HG03521 (cell line): ENCODE measurements at regions not wholly inside any gene's neighbourhood (a gene's known extent, or its start where the extent isn't known, plus 50 kb on each side); places are given as distances from the start of the nearest gene placed in this dataset.
A peak's percentile ranks its signal among the peaks of the same experiment; 100 is the strongest.

Source experiments
- ATAC-seq: cut with Tn5 transposase; IDR thresholded peaks from one replicate; pipeline ENCODE4 v1.9.1; 2021; ENCODE audit warnings: mild to moderate bottlenecking, moderate library complexity; ENCODE audit not compliant: unreplicated experiment

DNA sequence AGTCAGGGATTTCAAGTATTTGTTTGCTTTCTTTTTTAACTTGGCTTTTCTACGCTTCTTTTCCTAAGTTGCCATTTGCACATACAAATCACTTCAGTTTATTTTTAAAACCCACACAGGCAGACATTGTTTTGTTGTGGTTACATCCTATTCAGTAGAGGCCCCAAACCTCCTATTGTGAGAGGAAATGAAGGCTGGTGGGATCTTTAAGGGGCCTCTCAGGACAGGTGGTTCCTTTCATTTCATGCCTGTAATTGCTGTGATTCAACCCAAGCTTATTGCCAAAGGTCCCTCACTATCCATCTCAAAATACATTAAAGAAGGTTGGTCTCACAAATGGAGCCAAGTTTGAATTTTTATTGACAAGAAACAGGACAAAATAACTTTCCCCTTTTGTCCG is 257.1 kb downstream of the ADAMTS20 start:
- no peak for ATAC-seq

DNA sequence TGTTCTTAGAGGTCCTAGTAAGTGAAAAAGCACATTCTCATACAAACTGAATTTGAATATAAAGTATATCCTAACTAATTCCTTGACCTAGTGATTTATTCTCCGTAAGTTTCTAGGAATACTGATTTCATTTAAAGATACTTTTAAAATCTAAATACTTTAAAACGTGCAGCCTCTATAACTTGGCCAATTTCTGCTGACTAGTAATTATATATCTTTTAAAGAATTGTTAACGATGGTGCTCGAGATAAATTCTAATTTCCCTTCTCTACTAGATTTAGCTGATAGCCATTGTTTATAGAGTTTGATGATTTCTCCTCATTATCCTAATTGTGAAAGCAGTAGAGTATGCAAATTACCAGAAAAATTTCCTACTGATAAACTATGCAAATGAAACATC is 257.9 kb downstream of the ADAMTS20 start:
- no peak for ATAC-seq

DNA sequence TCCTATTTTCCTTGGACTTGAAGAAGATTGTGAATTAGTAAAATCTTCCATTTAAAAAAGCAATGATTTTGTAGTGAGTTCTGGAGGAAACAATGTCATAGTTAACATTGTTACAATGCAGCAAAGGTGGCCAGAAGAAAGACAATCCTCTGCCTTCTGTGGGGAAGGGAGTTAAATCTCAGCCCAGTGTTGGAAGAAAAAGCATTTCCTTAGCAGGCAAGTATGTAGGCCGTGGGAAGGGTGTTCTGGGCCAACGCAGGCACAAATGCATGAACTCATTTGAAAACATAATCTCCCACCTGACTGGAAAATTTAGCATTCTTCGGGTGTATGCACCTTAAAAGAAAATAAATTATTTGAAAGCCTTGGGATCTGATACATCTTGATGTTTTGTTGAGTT is 258.6 kb downstream of the ADAMTS20 start:
- ATAC-seq = no peak

DNA sequence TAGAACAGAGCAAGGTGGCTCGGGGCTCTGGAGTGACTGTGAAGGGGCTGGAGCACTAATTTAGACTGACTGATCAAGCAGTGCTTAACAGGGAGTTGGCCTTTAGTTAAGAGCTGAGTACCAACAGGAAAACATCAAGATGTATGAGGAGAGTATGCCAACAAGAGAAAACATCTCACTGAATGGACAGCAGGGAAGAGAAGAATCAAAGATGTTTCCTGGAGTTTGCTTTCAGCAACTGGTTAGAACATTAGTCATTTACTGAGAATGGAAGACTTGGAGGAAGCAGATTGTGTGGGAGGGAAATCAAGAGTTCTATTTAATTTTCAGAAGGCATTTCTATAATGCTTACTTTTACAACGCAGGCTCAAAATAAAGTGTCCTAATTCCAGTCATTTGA is 259.3 kb downstream of the ADAMTS20 start:
- ATAC-seq = no peak

DNA sequence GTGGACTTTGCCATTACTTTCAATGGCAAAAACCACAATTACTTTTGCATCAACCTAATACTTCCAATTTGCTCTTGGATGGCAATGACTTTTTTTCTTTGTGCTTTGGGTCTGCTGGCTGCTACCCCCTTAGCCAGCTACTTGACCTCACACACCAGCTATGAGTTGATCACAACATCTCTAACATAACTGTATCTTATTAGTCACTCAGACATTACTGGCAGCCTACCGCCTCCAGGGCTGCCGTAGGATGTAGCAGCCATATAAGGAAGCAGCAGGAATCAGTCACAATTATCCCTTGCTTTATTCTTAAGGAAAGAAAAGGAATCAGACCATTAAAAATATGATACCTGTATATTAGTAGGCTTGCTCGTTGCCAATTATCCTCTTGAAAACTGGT is 260.5 kb downstream of the ADAMTS20 start:
- ATAC-seq = no peak

DNA sequence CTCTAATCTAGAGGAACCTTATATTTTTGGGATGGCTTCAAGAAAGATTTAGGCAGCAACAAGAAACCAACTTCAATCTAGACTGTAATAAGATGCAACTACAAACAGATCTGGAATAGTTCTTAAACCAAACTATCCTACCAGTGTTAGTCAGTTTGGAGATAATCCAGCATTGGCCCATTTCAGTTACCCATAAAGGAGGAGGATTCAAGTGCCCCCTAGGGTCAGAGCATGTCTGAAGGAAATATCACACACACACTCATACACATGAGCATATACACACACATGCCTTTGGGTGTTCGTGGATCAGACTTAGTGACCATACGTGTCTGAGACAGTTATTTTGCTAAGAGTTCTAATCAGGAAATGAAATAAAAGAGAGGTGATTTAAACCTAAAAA is 261.2 kb downstream of the ADAMTS20 start:
- ATAC-seq = no peak

DNA sequence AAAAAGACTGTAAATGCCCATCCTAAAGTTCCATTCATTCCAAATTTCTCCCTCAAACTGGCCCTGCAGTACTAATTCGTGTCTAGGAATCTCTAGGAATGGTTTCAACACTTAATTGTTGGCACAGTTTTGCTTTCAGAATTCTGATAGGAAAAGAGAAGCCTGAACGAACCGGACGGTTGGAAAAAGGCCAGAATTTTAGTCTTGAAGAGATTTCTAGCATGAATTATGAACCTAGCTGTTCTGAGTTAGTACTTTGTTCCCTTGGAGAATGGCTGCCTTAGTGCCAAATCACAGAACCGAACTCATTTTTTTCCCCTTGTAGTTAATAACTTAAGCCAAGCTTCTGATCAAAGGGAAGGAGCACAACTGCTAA is 262.6 kb downstream of the ADAMTS20 start:
- ATAC-seq = no peak

DNA sequence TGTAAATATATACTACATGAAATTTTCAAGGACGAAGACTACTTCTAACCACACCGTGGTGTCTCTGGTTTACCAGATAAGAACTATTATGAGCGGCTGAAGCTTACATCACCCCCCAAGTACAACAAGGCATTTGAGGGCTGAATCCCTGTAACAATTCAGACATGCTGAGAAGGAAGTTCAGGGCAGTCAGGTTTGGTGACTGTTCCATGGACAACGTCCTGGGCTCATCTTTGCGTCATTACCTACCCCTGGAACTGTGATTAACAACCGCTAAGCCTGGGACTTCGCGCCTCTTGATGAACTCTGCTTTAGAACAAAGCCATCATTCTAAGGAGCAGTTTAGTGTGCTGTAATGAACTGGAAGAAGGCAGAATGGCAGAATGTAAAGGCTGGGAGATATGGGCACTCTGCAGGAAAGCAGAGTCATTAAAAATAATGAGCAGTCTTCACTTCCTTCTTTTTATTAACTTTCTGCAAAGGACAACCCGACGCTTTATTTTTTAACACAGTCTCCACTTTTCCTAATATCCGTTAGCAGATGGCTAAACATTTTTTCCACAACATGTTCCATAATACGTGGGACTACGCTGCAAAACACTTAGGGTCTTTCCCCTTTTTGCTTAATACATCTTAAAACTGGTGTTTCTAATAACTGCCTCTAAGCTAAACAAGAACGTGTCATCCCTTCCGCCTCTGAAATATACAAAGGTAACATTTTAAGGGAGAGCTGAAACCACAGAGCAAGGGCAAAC is 263.2 kb downstream of the ADAMTS20 start:
- no peak for ATAC-seq

DNA sequence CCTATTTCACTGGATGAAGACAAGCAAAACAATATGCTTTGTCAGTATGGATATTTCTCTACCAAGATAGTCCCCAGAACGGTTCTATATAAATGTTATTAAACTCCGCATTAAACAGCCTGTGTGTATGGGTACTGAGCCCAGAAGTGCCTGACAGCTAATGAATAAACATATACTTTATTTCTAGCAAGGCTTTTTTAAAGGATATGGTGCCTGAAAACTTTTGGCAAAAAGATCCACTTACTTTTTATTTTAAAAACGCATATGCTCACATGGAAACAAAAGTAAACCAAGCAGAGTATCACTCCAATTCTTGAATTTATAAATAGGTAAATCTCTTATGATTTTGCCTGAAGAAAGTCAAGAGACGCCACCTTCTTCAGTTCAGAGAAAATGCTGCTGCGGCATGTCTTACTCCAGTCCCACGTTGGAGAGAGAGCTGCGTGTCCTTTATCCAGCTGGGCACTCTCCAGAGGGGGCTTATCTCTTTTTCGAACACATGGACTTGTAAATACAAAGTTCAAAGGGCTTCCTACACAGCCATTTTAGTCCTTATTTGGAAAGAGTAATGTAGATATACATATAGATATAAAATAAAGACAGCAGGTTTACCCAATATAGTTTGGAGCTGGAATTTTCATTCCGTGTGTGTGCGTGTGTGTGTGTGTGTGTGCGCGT is 264.2 kb downstream of the ADAMTS20 start:
- no peak for ATAC-seq

DNA sequence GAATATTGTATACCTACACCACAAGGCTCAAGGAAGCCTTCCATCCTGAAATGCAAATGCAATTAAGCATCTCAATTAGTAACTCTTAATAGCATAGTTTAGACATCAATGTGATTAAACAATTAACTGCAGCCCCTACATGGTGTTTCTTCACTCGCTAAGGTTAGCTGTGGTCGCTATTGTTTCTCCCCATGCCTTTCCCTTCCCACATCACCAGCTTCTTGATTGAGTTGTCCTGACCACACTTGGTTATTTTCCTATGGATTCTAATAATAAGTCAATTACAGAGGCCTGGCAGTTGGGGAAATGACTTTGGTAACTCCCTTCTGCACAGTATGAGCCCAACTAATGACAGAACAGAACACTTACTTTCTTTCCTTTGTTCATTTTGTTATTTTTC is 265.0 kb downstream of the ADAMTS20 start:
- no peak for ATAC-seq

DNA sequence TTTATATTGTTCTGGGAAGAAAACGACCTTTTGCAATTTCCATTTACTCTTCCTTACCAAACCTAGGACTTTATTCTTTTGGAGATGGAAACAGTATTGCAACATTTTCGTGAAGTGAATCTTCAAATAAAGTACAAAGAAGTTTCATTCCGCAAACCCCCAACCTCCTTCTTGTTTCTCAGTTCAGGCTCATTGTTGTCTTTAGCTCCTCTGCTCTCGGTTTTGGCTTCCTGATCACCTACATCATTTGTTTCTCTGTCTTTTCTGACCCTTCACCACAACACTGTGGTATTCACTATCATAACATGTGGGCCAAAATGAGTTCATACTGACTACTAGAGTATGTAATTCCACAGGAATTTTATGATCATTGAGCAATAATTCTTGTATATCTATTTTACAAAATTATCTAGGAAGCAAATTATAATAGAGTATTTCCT is 266.8 kb downstream of the ADAMTS20 start:
- ATAC-seq = no peak

DNA sequence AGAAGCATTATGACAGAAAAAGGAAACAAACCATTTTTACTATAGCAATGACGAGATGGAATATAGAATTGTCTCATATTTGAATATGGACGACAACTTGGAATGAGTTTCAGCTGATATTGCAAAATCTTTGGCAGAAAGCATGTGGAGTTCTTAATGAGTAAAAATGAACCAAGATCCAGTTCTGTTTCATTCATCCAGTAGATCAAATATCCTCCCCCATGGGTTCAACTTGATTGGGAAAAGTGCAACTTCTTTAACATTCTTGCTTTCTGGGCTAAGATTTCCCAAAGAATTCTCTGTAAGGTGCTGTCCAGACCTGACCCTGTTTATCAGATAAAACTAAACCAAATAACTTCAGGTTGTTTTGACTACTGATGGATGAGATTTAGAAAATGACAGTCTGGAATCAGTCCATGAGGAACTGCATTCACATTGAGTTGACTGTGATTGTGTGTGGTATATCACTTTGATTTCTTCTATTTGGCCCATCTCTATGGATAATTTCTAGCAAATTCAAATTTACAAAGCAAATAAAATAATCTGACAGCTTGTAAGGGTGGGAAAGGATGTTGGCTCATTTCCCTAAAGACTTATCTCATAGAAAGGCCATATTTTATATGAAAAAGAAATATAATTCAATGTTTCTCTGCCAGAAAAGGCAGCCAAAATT is 267.4 kb downstream of the ADAMTS20 start:
- no peak for ATAC-seq

DNA sequence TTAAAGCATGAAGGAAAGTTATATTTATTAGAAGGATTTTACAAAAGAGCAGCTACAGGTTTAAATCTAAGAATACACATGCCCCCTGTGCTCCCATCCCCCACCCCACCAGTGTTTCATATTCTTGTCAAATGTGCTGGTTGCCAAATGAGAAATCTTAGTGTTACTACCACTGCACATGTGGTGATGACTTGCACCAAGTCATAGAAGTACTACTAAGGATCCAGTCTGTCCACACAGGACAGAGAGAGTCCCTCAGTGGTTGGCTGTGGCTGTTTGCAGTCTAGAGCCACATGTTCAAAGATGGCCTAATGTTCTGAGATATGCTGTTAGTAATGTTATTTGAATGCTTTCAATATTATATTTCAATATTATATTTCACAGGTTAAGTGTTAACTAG is 268.8 kb downstream of the ADAMTS20 start:
- no peak for ATAC-seq

DNA sequence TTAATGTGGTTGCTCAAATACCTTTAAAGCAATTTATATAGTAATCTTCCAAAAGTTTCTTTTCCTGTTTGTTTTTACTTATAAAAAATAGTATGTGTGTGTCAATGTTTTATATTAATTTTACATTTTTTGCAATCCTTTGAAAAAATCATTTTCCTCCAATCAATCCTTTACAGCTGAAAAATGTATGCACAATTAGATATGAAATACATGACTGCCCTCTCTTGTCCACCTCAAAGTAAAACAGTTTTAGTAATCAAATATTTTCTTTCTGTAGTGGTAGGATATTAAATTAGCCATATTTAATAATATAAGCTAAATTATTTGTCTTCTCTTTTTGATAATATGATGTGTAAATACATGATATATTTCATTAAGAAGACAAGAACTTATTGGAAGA is 269.9 kb downstream of the ADAMTS20 start:
- ATAC-seq = no peak

DNA sequence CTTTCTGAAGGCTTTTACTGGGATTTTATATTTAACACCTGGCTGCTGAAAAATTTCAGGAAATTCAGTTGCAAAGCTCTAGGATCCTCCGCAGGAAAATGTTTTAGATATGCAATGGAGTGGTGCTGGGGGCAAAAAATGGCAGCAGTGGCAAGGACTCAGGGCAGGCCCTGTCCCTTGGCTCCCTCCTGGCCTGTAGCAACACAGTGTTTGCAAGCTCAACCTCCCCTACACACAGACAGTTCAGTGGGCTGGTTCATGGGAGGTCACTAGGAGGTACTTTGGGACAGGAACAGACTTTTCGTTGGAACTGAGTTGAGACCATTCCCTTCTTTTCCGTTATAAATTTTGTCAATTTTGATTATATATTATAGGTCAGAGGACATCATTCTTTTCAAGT is 270.4 kb downstream of the ADAMTS20 start:
- no peak for ATAC-seq

DNA sequence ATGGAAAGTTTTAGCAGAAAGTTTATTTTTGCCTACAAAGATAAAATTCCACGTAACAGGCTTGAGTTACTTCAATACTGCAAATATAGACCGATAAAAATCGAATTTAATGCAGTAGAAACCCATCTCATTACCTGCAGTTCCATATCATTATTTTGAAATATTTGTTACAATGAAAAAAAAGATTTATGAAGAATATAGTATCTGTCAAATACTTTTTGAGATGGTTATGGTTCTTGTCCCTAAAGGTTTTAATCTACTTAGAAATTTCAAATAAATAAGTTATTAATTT is 273.5 kb downstream of the ADAMTS20 start:
- ATAC-seq = no peak

DNA sequence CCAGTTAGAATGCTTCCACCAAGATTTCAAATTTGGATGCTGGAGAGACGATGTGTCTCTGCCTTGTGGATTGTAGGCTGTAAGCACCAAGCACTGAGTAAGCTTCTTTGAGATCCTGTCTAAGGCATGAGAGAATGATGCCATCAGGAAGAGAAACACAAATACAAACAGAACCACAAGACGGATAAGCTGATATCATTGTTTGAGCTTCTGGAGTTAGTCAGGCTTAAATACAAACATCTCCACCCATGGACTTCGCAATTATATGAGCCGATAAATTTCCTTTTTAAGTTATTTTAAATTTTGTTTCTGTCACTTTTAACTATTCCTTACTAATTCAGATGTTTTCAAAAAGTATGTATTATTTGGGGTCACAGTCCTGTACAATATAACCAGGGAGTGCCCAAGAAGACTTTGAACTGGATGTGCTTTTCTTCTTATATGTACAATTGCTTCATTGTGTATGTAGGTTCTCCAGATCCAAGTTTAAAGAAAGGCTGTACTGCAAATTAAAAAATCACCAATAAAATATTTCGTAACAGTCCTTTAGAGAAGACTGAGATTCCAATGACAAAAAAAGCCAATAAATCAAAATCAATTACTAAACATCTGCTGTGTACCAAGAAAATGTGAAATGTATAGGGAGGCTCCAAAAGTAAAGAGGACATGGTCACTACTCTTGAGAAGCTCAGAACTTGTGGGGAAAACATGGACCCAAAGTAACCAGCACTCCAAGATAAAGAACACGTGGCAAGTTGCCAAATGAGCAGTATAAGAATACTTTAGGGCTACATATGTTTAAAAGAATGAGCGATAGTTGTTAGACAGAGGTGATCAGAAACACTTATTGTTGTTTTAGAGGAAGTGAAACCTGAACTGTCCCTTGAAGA is 274.1 kb downstream of the ADAMTS20 start:
- peak; percentile 83 for ATAC-seq

DNA sequence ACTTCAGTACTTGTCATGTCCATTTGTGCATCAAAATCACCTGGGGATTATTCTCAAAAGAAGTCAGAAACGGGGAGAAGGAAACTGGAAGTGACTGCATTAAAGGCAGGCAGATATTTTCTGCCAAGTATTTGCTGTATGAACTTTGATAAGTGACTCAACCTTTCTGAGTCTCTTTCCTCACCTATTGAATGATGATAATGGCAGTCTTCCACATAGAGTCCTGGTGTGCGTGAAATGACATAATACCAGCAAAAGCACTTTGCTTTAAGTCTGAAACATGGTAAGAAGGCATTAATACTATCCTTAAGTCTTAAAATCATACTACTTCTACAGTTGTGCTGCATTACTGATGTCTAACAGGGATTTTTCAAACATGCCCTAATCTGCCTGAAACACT is 278.5 kb downstream of the ADAMTS20 start:
- ATAC-seq = no peak

DNA sequence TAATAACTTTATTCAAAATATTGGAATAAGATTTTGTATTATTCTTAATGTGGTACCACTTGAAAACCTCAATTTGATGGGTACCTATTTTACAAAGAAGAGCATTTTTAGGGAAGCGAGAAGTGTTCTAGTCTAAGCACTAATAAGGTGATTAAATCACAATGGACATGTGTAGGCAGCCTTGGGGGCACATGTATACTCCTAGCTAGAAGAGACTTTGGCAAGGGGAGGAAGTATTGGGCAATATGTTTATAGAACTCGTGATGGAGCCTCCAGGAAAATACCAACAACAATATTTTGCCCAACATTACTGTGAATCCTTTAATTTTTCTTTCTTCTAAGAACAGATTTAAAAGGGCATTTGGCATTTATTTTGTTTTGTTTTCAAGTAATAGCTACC is 280.3 kb downstream of the ADAMTS20 start:
- no peak for ATAC-seq

DNA sequence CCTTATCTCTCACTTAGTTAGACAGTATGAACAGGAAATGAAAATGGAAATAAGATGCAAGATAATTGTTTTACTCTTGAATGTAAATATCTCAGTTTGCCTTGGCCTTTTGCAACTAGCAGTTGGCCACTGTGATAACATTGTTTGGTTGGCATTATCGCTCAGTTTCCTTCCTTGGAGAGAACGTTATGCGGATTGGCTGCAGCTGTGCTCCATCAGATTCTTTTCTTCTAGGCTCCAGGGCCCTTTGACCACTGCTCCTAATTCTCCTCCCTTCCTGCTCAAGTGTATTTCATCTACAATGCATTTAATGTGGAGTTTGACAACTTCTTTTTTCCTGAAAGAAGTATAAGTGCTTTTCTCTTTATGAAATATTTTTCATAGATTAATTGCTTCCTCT is 284.2 kb downstream of the ADAMTS20 start:
- no peak for ATAC-seq

DNA sequence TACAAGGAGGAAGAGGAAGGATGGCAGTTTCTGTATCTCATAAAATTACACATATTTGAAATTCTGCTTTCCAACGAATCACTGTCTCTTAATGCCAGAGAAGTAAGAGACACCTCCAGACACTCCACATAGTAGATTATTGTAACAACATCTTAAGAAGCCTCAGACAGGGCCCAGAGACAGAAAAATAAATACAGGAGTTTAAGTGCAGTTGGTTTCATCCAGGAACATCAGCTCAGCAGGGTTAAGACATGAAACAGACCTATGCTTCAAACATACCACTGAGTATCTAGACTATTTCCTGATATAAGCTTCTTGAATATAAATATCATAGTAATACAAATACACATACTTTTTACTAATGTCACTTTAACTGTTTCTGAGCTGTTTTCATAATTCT is 290.3 kb downstream of the ADAMTS20 start:
- ATAC-seq = no peak
